K562 (cell line): ENCODE measurements at regions not wholly inside any gene's neighbourhood (a gene's known extent, or its start where the extent isn't known, plus 50 kb on each side); places are given as distances from the start of the nearest gene placed in this dataset.
"Not testable (repeated sequence)": the region's sequence is repeated elsewhere in the genome, so short reads cannot be mapped to it uniquely, and the experiment has no call there.

ENCODE experiments used
- ATAC-seq: fragments of 200-7000 bp; cut with Tn5 transposase; 3 replicates; pipeline ENCODE4 v1.9.1; 2020; ENCODE audit warnings: moderate library complexity
- BruUV-seq: library from RNA; stranded (reverse); fragments of 400-500 nt; replicated peaks from 2 replicates; lab custom pipeline; 2021; lab: Mats Ljungman, UMichigan
- CTCF ChIA-PET: fragments of 300-600 bp; formaldehyde crosslinking; extraction: SDS; loops from one replicate; lab custom pipeline; 2021; ENCODE audit warnings: low intra/inter-chr PET ratio; lab: Yijun Ruan, JAX
- POLR2A ChIA-PET: fragments of 300-600, 350-650 bp; sonication (Branson Sonifier 250); formaldehyde crosslinking; extraction: SDS; loops from one replicate; lab custom pipeline; 2021; ENCODE audit warnings: antibody characterized with exemption, inconsistent platforms; lab: Yijun Ruan, JAX
- DNase-seq, 4 experiments: peaks; one replicate each; pipeline versions ENCODE4 v3.0.0 to v3.0.0-alpha.2; 2011 to 2018; ENCODE audit warnings: low spot score in 3 of 4, mixed read lengths in 3 of 4; ENCODE audit errors: extremely low read depth in 1 of 4
- FAIRE-seq: peaks from 2 replicates; lab custom pipeline; 2011; peaks lifted over from hg19 to GRCh38; lab: Jason Lieb, UNC
- H2AFZ ChIP-seq: 2 replicates; pipeline ENCODE4 v1.6.0; 2011; ENCODE audit warnings: low read depth, low read length, control low read depth, inconsistent platforms
- H3K27ac ChIP-seq: fragments of 200-600 bp; 3 replicates; pipeline ENCODE4 v1.8.0; 2011; ENCODE audit warnings: low read depth, mild to moderate bottlenecking, control low read depth, inconsistent platforms, low read length, moderate library complexity, mixed read lengths; ENCODE audit errors: extremely low read depth
- H3K27me3 ChIP-seq, 2 experiments: fragments of 300-600 bp in 1 of 2; 2 replicates in 1 of 2; 3 replicates in 1 of 2; pipeline versions ENCODE4 v1.6.0 to v1.8.0; 2011; ENCODE audit warnings: inconsistent platforms in 2 of 2, low read length in 2 of 2, mild to moderate bottlenecking in 1 of 2, mixed read lengths in 1 of 2, moderate library complexity in 1 of 2; ENCODE audit not compliant: control insufficient read depth in 2 of 2, insufficient read depth in 2 of 2
- H3K36me3 ChIP-seq: fragments of 300-600 bp; 3 replicates; pipeline ENCODE4 v1.8.0; 2011; ENCODE audit warnings: mild to moderate bottlenecking, low read length, inconsistent platforms; ENCODE audit not compliant: control insufficient read depth, insufficient read depth
- H3K4me1 ChIP-seq, 2 experiments: fragments of 200-600 bp in 1 of 2; replicated peaks in 1 of 2; 2 replicates in 1 of 2; 3 replicates in 1 of 2; pipeline versions ENCODE4 v1.5.1 to v1.8.0; 2011; ENCODE audit warnings: inconsistent platforms in 2 of 2, low read length in 2 of 2, mild to moderate bottlenecking in 1 of 2, mixed read lengths in 1 of 2, moderate library complexity in 1 of 2; ENCODE audit not compliant: control insufficient read depth in 2 of 2, insufficient read depth in 2 of 2
- H3K4me2 ChIP-seq: 2 replicates; pipeline ENCODE4 v1.6.1; 2011; ENCODE audit warnings: low read length, control low read depth, inconsistent platforms, mixed read lengths; ENCODE audit not compliant: insufficient read depth
- H3K4me3 ChIP-seq: fragments of 200-600 bp; sonication (generic), shearing (Covaris generic); 2 replicates; pipeline ENCODE4 v1.5.1; 2016; ENCODE audit warnings: control low read depth, inconsistent platforms
- H3K79me2 ChIP-seq: fragments of 200-600 bp; 3 replicates; pipeline ENCODE4 v1.8.0; 2011; ENCODE audit warnings: low read length, inconsistent platforms; ENCODE audit not compliant: control insufficient read depth, insufficient read depth
- H3K9ac ChIP-seq, 2 experiments: 2 replicates each; pipeline versions ENCODE4 v1.6.0 to v1.6.1; 2011; ENCODE audit warnings: low read depth in 2 of 2, low read length in 2 of 2, control low read depth in 1 of 2, inconsistent platforms in 1 of 2, mild to moderate bottlenecking in 1 of 2, mixed read lengths in 1 of 2; ENCODE audit not compliant: insufficient read depth in 1 of 2
- H3K9me1 ChIP-seq: one replicate; pipeline ENCODE4 v1.6.0; 2011; ENCODE audit warnings: inconsistent platforms, mild to moderate bottlenecking, low read length, moderate library complexity; ENCODE audit not compliant: control insufficient read depth, insufficient read depth
- H3K9me3 ChIP-seq: replicated peaks from 2 replicates; pipeline ENCODE4 v1.5.1; 2011; ENCODE audit warnings: low read depth, low read length, inconsistent platforms; ENCODE audit not compliant: control insufficient read depth, insufficient read depth
- H4K20me1 ChIP-seq: replicated peaks from 2 replicates; pipeline ENCODE4 v1.6.1; 2011; ENCODE audit warnings: low read length, inconsistent platforms, mixed read lengths; ENCODE audit not compliant: control insufficient read depth, insufficient read depth
- CBX5 ChIP-seq: IDR thresholded peaks from 2 replicates; pipeline ENCODE4 v1.6.1; 2014; ENCODE audit warnings: low read depth, borderline replicate concordance
- MEIS2 ChIP-seq: fragments of 450-650 bp; IDR thresholded peaks from 2 replicates; pipeline ENCODE4 v1.6.1; 2014; ENCODE audit warnings: mild to moderate bottlenecking; ENCODE audit not compliant: partially characterized antibody
- MTA3 ChIP-seq: fragments of 450-650 bp; formaldehyde crosslinking; IDR thresholded peaks from 2 replicates; pipeline ENCODE4 v1.6.1; 2017; ENCODE audit warnings: mild to moderate bottlenecking, borderline replicate concordance
- ZFP1 ChIP-seq: fragments of 450-650 bp; formaldehyde crosslinking; IDR thresholded peaks from 2 replicates; pipeline ENCODE4 v1.4.0; 2020; ENCODE audit warnings: mild to moderate bottlenecking, mixed read lengths
- ZNF282 ChIP-seq: sonication (generic); formaldehyde crosslinking; IDR thresholded peaks from 2 replicates; pipeline ENCODE4 v1.8.1; 2023; ENCODE audit warnings: missing genetic modification reagents
- WGBS: fragments of 100-300 bp; shearing (Covaris generic); methylation state at CpG from one replicate; pipeline ENCODE4 v1.1.6; 2016; ENCODE audit warnings: low coverage, mixed read lengths; ENCODE audit not compliant: insufficient coverage; ENCODE audit errors: missing lambda C conversion rate; 5-methylcytosine and 5-hydroxymethylcytosine counted together
- in situ Hi-C: fragments of 300-500 bp; cut with MboI; formaldehyde crosslinking; loops from 4 replicates; pipeline ENCODE4 v1.15.0; 2018; ENCODE audit warnings: inconsistent platforms, mixed read lengths
- intact Hi-C: fragments of 100-400 bp; cut with micrococcal nuclease; formaldehyde crosslinking; loops from 2 replicates; pipeline ENCODE4 v1.14.2; 2022
- TF ChIP-seq, protein P1 (sequence below): fragments of 250-450 bp; sonication (Bioruptor Pico); IDR thresholded peaks from 2 replicates; pipeline ENCODE4 v1.5.0; 2020; ENCODE audit warnings: mild to moderate bottlenecking, borderline replicate concordance
- TF ChIP-seq, protein P2 (sequence below): fragments of 250-450 bp; sonication (Bioruptor Pico); IDR thresholded peaks from 2 replicates; pipeline ENCODE4 v1.4.0; 2020
- TF ChIP-seq, protein P3 (sequence below): fragments of 450-650 bp; IDR thresholded peaks from 2 replicates; pipeline ENCODE4 v1.6.1; 2017; ENCODE audit warnings: mild to moderate bottlenecking, moderate library complexity

DNA sequence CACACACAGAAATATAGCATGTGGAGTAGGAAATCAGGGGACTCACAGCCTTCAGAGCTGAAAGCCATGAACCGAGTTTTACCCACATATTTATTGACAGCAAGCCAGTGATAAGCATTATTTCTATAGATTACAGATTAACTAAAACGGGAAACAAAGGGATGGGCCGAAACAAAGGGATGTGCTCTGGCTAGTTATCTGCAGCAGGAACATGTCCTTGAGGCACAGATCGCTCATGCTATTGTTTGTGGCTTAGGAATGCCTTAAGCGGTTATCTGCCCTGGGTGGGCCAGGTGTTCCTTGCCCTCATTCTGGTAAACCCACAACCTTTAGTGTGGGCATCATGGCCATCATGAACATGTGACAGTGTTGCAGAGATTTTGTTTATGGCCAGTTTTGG, 61.4 kb upstream of the NRN1 start:
- H3K9me3 ChIP-seq, H3K9ac ChIP-seq, H4K20me1 ChIP-seq, H3K4me1 ChIP-seq, H3K79me2 ChIP-seq, FAIRE-seq, H2AFZ ChIP-seq, H3K27ac ChIP-seq, POLR2A ChIA-PET, H3K36me3 ChIP-seq, H3K27me3 ChIP-seq, H3K4me2 ChIP-seq, H3K4me3 ChIP-seq, BruUV-seq, intact Hi-C loops, ATAC-seq, H3K9me1 ChIP-seq, CTCF ChIA-PET, DNase-seq: not testable (repeated sequence)
- in situ Hi-C loops = loop anchor here (25.0 kb wide), 1 partner anchor 469 kb away; no protein-coding TSS in a partner anchor
- WGBS = 6% methylated on average over 5 of the region's 5 CpGs
- peak; percentile 49; the same call in 1 of the 2 replicates for TF ChIP-seq CBX5

DNA sequence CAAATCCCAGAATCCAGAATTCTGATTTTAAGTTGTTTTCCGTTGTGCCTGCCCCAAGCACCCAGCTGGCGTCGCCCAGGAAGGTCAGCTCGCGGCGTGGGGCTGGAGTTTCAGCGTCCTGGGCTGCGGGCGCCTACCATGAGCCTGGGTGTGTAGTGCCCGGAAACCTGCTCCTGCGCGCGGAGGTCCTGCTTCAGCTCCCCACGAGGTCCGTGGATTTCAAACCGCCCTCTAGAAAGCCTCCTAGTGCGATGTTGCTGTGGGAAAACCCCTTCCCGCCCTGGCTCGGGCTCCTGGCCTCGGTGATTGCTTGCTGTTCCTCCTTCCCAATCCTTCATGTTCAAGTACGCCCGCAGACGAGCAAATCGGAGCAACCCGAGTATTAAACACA, 51.3 kb upstream of the NRN1 start:
- 10% methylated on average over 25 of the region's 25 CpGs for WGBS
- in situ Hi-C loops = loop anchor here (25.0 kb wide), 1 partner anchor 479 kb away; no protein-coding TSS in a partner anchor
- Histone ChIP-seq H3K4me2 (no peak overlapping the region), H3K4me1 (no peaks in the 10 kb centered on the region), H4K20me1 (no peaks in the 10 kb centered on the region), H3K79me2 (no peaks in the 10 kb centered on the region), H3K4me3 (no peak overlapping the region), H3K27me3 (peaks cover 0 to 5% of the 10 kb centered on the region in 2 experiments; a peak in 2 of 5 replicates), H3K9me3 (no peaks in the 10 kb centered on the region), H2AFZ (no peak overlapping the region), H3K9me1 (no peaks in the 10 kb centered on the region), H3K9ac (no peak overlapping the region), H3K27ac (no peak overlapping the region), H3K36me3 (no peaks in the 10 kb centered on the region)
- intact Hi-C loops = loop anchor here (5.0 to 10.0 kb wide), 2 partner anchors 74 to 257 kb away; no protein-coding TSS in a partner anchor
- ChIA-PET POLR2A (no interaction called here), CTCF (interaction anchor here (1.4 to 1.5 kb wide), 2 partner anchors 167 to 489 kb away, joined by 4 to 6 read pairs; no protein-coding TSS in a partner anchor)
- no peak for ATAC-seq
- no peak for FAIRE-seq
- no TSS peak for BruUV-seq
- no peak for DNase-seq
- TF ChIP-seq, protein P1, sequence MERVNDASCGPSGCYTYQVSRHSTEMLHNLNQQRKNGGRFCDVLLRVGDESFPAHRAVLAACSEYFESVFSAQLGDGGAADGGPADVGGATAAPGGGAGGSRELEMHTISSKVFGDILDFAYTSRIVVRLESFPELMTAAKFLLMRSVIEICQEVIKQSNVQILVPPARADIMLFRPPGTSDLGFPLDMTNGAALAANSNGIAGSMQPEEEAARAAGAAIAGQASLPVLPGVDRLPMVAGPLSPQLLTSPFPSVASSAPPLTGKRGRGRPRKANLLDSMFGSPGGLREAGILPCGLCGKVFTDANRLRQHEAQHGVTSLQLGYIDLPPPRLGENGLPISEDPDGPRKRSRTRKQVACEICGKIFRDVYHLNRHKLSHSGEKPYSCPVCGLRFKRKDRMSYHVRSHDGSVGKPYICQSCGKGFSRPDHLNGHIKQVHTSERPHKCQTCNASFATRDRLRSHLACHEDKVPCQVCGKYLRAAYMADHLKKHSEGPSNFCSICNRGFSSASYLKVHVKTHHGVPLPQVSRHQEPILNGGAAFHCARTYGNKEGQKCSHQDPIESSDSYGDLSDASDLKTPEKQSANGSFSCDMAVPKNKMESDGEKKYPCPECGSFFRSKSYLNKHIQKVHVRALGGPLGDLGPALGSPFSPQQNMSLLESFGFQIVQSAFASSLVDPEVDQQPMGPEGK (CRISPR knock-in tag) = no peak
- TF ChIP-seq, protein P2, sequence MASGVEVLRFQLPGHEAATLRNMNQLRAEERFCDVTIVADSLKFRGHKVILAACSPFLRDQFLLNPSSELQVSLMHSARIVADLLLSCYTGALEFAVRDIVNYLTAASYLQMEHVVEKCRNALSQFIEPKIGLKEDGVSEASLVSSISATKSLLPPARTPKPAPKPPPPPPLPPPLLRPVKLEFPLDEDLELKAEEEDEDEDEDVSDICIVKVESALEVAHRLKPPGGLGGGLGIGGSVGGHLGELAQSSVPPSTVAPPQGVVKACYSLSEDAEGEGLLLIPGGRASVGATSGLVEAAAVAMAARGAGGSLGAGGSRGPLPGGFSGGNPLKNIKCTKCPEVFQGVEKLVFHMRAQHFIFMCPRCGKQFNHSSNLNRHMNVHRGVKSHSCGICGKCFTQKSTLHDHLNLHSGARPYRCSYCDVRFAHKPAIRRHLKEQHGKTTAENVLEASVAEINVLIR (CRISPR knock-in tag) = no peak
- TF ChIP-seq, protein P3, sequence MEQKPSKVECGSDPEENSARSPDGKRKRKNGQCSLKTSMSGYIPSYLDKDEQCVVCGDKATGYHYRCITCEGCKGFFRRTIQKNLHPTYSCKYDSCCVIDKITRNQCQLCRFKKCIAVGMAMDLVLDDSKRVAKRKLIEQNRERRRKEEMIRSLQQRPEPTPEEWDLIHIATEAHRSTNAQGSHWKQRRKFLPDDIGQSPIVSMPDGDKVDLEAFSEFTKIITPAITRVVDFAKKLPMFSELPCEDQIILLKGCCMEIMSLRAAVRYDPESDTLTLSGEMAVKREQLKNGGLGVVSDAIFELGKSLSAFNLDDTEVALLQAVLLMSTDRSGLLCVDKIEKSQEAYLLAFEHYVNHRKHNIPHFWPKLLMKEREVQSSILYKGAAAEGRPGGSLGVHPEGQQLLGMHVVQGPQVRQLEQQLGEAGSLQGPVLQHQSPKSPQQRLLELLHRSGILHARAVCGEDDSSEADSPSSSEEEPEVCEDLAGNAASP = no peak
- TF ChIP-seq MEIS2 (no peak), MTA3 (no peak), ZFP1 (CRISPR knock-in tag) (no peak), ZNF282 (CRISPR knock-in tag) (no peak)
